Ascending aorta (tissue), 2 donors: ENCODE measurements at regions not wholly inside any gene's neighbourhood (a gene's known extent, or its start where the extent isn't known, plus 50 kb on each side); places are given as distances from the start of the nearest gene placed in this dataset.

Experiments
- DNase-seq, 2 donors: peaks; one replicate each; pipeline ENCODE4 v3.0.0-alpha.2; 2019; ENCODE audit warnings: low spot score in 2 of 2
- H3K27ac ChIP-seq, 2 donors: fragments of 200-600 bp; sonication (generic); one replicate each; pipeline ENCODE4 v1.5.1; 2016 to 2017; ENCODE audit warnings: mild to moderate bottlenecking in 1 of 2
- H3K27me3 ChIP-seq: fragments of 200-600 bp; sonication (generic); one replicate; pipeline ENCODE4 v1.5.1; 2017
- H3K36me3 ChIP-seq, 2 donors: fragments of 200-600 bp; sonication (generic); one replicate each; pipeline ENCODE4 v1.5.1; 2016
- H3K4me1 ChIP-seq, 2 donors: fragments of 200-600 bp; sonication (generic); one replicate each; pipeline ENCODE4 v1.5.1; 2016 to 2017; ENCODE audit warnings: mild to moderate bottlenecking in 1 of 2
- H3K4me3 ChIP-seq, 2 donors: fragments of 200-600 bp; sonication (generic); one replicate each; pipeline ENCODE4 v1.5.1; 2016 to 2017; ENCODE audit warnings: mild to moderate bottlenecking in 1 of 2
- H3K9me3 ChIP-seq, 2 donors: fragments of 200-600 bp; sonication (generic); one replicate each; pipeline ENCODE4 v1.5.1; 2016
- intact Hi-C: fragments of 100-400 bp; cut with DNase I; formaldehyde crosslinking; loops from one replicate; pipeline ENCODE4 v1.15.1; 2023
- TF ChIP-seq, protein P1 (sequence below), 3 experiments: fragments of 200-600 bp in 2 of 3; fragments of 450-650 bp in 1 of 3; sonication (generic) in 2 of 3; IDR thresholded peaks; one replicate each; pipeline ENCODE4 v1.5.1; 2016 to 2019; ENCODE audit warnings: antibody characterized with exemption in 3 of 3, mild to moderate bottlenecking in 1 of 3, moderate library complexity in 1 of 3

DNA sequence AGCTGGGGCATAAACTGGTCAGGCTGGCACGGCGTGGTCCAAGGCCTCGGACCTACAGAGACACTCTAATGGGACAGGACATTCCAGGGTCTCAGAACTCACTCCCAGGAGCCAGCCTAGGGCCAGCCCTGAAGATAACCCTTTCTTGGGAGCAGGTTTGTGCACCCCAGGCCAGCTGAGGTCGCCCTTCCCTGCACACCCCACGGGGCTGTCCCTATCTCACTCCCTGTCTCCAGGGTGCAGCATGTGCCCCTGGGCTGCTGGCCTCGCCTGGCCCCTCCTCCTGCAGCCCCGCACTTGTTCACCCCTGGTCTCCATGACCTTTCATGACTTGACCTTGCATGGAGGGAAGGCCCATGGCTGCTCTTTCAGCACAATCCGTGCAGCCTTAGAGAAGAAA, 1321.8 kb downstream of the BRD1 start:
- Histone ChIP-seq H3K27ac (no peak overlapping the region), H3K4me1 (no peaks in the 10 kb centered on the region), H3K9me3 (no peaks in the 10 kb centered on the region), H3K4me3 (no peak overlapping the region), H3K27me3 (no peaks in the 10 kb centered on the region), H3K36me3 (no peaks in the 10 kb centered on the region)
- no peak for DNase-seq
- intact Hi-C loops = no loop called here
- TF ChIP-seq, protein P1, sequence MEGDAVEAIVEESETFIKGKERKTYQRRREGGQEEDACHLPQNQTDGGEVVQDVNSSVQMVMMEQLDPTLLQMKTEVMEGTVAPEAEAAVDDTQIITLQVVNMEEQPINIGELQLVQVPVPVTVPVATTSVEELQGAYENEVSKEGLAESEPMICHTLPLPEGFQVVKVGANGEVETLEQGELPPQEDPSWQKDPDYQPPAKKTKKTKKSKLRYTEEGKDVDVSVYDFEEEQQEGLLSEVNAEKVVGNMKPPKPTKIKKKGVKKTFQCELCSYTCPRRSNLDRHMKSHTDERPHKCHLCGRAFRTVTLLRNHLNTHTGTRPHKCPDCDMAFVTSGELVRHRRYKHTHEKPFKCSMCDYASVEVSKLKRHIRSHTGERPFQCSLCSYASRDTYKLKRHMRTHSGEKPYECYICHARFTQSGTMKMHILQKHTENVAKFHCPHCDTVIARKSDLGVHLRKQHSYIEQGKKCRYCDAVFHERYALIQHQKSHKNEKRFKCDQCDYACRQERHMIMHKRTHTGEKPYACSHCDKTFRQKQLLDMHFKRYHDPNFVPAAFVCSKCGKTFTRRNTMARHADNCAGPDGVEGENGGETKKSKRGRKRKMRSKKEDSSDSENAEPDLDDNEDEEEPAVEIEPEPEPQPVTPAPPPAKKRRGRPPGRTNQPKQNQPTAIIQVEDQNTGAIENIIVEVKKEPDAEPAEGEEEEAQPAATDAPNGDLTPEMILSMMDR (IDR thresholded peaks at IDR 0.05) = no peak

DNA sequence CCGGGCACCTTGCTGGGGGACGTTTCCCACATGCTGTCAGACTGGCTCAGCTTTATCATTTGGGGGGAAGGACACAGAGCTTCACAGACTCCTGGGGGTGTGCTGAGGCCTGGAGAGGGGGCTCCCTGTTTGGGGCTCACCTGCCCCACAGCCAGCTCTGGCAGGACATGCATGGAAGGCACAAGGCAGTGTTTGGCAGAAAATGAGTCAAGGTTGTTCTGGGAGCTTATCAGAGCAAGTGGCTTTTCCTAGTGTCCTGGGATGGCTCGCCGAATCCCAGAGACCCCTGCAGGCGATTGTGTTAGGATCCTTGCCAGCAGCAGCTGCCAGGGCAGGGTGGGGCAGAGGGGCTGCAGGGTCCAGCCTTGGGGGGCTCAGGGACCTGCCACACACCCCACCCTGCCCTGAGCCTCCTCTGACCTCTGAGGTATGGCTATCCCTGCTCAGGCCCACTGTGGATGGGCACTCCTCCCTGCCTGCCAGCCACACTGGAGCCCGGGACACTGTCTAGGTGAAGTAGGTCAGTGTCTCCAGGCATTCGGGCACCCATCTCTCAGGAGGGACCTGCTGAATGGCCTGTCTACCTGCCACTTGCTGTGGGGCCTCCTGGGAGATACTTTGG, 1323.0 kb downstream of the BRD1 start:
- intact Hi-C loops = no loop called here
- H3K36me3 ChIP-seq = no peaks in the 10 kb centered on the region
- H3K9me3 ChIP-seq = no peaks in the 10 kb centered on the region
- H3K27ac ChIP-seq = no peak overlapping the region
- DNase-seq = no peak
- TF ChIP-seq, protein P1 (IDR thresholded peaks at IDR 0.05) = no peak
- no peaks in the 10 kb centered on the region for H3K27me3 ChIP-seq
- no peaks in the 10 kb centered on the region for H3K4me1 ChIP-seq
- H3K4me3 ChIP-seq = no peak overlapping the region

DNA sequence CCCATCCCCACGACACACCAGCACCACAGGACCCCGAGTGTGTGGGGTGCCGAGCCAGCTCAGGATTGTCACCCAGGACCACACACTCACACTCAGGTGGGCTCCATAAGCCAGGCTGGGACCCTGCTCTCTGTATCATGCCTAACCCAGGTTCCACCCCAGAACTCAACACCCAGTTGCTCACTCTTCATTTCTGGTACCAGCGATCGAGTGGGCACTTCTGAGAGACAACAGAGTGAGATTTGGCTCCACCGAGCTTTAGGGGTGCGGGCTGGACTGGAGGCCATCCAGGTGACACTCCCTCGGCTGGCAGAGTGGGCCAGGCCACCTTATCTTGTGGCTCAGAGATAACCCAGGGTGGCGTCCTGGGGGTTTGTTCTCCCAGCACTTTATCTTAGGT, 1323.8 kb downstream of the BRD1 start:
- TF ChIP-seq, protein P1 (IDR thresholded peaks at IDR 0.05) = no peak
- no peak for DNase-seq
- no peaks in the 10 kb centered on the region for H3K9me3 ChIP-seq
- no peak overlapping the region for H3K4me3 ChIP-seq
- no peak overlapping the region for H3K27ac ChIP-seq
- no peaks in the 10 kb centered on the region for H3K36me3 ChIP-seq
- intact Hi-C loops = no loop called here
- H3K4me1 ChIP-seq = no peaks in the 10 kb centered on the region
- no peaks in the 10 kb centered on the region for H3K27me3 ChIP-seq

DNA sequence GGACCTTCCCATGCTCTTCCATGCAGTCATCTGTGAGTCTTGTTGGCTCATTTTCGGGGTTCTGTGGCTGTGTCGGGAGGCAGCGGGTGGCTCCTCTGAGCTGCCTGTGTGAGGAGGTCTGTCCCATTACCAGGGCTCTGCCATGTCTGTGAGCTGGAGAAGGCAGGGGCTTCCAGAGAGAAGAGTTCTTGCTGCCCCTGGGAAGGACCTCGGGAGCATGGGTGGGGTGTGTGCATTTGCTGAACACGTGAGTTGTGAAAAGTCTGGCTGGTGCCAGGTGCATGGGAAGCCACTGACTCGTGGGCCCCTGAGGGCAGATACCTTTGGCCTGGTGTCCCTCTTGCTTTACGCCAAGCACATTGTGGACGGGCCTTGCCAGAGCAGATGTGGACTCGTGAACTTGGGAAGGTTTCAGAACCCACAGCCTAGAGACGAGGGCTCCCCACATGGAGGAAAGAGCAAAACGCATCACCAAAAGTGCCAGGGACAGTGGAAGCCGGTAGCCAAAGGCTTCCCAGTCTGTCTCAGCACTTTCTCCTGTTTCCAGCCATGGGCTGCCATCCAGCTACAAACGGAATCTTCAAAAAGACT, 1324.5 kb downstream of the BRD1 start:
- intact Hi-C loops = no loop called here
- H3K4me3 ChIP-seq = no peak overlapping the region
- H3K27ac ChIP-seq = no peak overlapping the region
- no peaks in the 10 kb centered on the region for H3K4me1 ChIP-seq
- no peak for DNase-seq
- no peaks in the 10 kb centered on the region for H3K27me3 ChIP-seq
- no peaks in the 10 kb centered on the region for H3K36me3 ChIP-seq
- TF ChIP-seq, protein P1 (IDR thresholded peaks at IDR 0.05) = no peak
- H3K9me3 ChIP-seq = no peaks in the 10 kb centered on the region

DNA sequence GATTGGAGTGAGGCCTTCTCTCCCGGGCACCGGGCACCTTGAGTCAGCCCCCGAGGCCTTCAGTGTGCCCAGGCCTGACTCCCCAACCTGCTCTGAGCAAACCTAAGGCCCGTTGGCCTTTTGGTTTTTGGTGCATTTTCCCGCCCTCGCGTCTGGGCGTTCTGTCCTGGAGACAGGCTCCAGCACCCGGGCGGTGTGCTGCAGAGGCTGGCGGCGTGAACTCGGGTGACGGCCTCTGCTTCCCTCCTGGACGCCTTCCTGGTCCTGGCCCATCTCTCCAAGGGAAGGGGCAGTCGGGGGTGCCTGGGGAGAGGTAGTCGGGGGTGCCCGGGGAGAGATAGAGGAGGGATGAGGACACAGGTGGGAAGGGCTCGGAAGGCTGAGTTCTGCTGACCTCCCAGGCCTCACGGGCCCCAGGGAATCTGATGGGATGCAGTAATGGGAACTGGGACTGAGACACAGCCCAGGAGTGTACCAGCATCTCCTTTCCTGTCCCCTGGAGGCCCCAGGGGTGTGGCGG, 1326.4 kb downstream of the BRD1 start:
- H3K27me3 ChIP-seq = no peaks in the 10 kb centered on the region
- TF ChIP-seq, protein P1 (IDR thresholded peaks at IDR 0.05) = no peak
- H3K4me1 ChIP-seq = no peaks in the 10 kb centered on the region
- no peak for DNase-seq
- no peak overlapping the region for H3K4me3 ChIP-seq
- H3K27ac ChIP-seq = no peak overlapping the region
- no peaks in the 10 kb centered on the region for H3K9me3 ChIP-seq
- H3K36me3 ChIP-seq = no peaks in the 10 kb centered on the region
- intact Hi-C loops = no loop called here
